ENCODE measurements at regions not wholly inside any gene's neighbourhood (a gene's known extent, or its start where the extent isn't known, plus 50 kb on each side); places are given as distances from the start of the nearest gene placed in this dataset.

- no peaks in the 10 kb centered on the region for H3K36me3 ChIP-seq (ENCODE audit: insufficient read depth)
- no peaks in the 10 kb centered on the region for H3K79me2 ChIP-seq (replicated peaks; ENCODE audit: insufficient read depth)
- H3K4me3 Mint-ChIP-seq: peak overlapping the region; percentile 54
- H3K27ac ChIP-seq (ENCODE audit: low read depth): no peak overlapping the region
- no peak for ATAC-seq
- H3K4me1 ChIP-seq (ENCODE audit: insufficient read depth): peaks cover 16% of the 10 kb centered on the region
- H3K4me2 ChIP-seq: peak overlapping the region; percentile 84
- no peaks in the 10 kb centered on the region; the same call in 2 of the 3 replicates for H3K9me3 Mint-ChIP-seq
- no peak overlapping the region for H3K27ac Mint-ChIP-seq
- H3K36me3 Mint-ChIP-seq (ENCODE audit: low read depth): no peaks in the 10 kb centered on the region; the same call in 2 of the 3 replicates
- DNase-seq (ENCODE audit: low spot score): no peak
- peak overlapping the region; percentile 97 for H2AFZ ChIP-seq
- H3K4me1 Mint-ChIP-seq: peaks cover 15% of the 10 kb centered on the region
- no peaks in the 10 kb centered on the region for H4K20me1 ChIP-seq (replicated peaks; ENCODE audit: insufficient read depth)
- TF ChIP-seq REST (IDR thresholded peaks at IDR 0.05; ENCODE audit: unreplicated experiment) (no peak), ETS1 (IDR thresholded peaks at IDR 0.05) (no peak), EZH2phosphoT487 (IDR thresholded peaks at IDR 0.05; ENCODE audit: unreplicated experiment) (no peak), ZNF114 (CRISPR knock-in tag; IDR thresholded peaks at IDR 0.05) (no peak), ZNF331 (CRISPR knock-in tag; IDR thresholded peaks at IDR 0.05; ENCODE audit: low read depth) (no peak), CREB1 (CRISPR knock-in tag; IDR thresholded peaks at IDR 0.05; ENCODE audit: low read depth) (no peak), CTCF (conservative IDR thresholded peaks at IDR 0.05; ENCODE audit: low read depth in 2 of 2) (no peak), JUNB (IDR thresholded peaks at IDR 0.05; ENCODE audit: unreplicated experiment) (no peak), ZNF462 (CRISPR knock-in tag; IDR thresholded peaks at IDR 0.05) (no peak), POLR2AphosphoS5 (IDR thresholded peaks at IDR 0.05; ENCODE audit: low read depth) (no peak), EZH2 (IDR thresholded peaks at IDR 0.05; ENCODE audit: low read depth, unreplicated experiment) (no peak), STAT1 (IDR thresholded peaks at IDR 0.05; ENCODE audit: unreplicated experiment) (no peak), NANOG (IDR thresholded peaks at IDR 0.05; ENCODE audit: borderline replicate concordance) (no peak)
- H3K9me2 ChIP-seq (ENCODE audit: insufficient read depth): no peaks in the 10 kb centered on the region
- H3K27me3 ChIP-seq (ENCODE audit: insufficient read depth): peaks cover 28% of the 10 kb centered on the region
- peaks cover 27% of the 10 kb centered on the region for H3K27me3 Mint-ChIP-seq (ENCODE audit: insufficient read depth, low read depth, poor library complexity)
- H3K4me3 ChIP-seq: peak overlapping the region; percentile 58
- peaks cover under 1% of the 10 kb centered on the region; the same call in 1 of the 2 replicates for H3F3A ChIP-seq (replicated peaks; ENCODE audit: low read depth)
Measured at GRCh38 chr3:128554465-128555097, 61.6 kb upstream of the GATA2 start.

All from GM23338 (cell line).